Tibial nerve (tissue), 4 donors: ENCODE measurements at regions not wholly inside any gene's neighbourhood (a gene's known extent, or its start where the extent isn't known, plus 50 kb on each side); places are given as distances from the start of the nearest gene placed in this dataset.

Source experiments
- CTCF ChIP-seq, 5 experiments: fragments of 200-600 bp in 3 of 5; fragments of 450-650 bp in 2 of 5; sonication (generic) in 3 of 5; IDR thresholded peaks; one replicate each; pipeline ENCODE4 v1.5.1; 2016 to 2019; ENCODE audit warnings: antibody characterized with exemption in 5 of 5, mild to moderate bottlenecking in 3 of 5, moderate library complexity in 2 of 5
- EP300 ChIP-seq, 2 donors: sonication (generic); formaldehyde crosslinking; IDR thresholded peaks; one replicate each; pipeline ENCODE4 v1.6.1; 2017; ENCODE audit warnings: antibody characterized with exemption in 2 of 2, mild to moderate bottlenecking in 1 of 2
- POLR2A ChIP-seq, 2 donors: fragments of 450-650 bp; IDR thresholded peaks; one replicate each; pipeline ENCODE4 v1.6.1; 2017; ENCODE audit warnings: antibody characterized with exemption in 2 of 2, mild to moderate bottlenecking in 2 of 2, moderate library complexity in 2 of 2

GRCh38 chr11:13120691-13121090, 111.6 kb downstream of the RASSF10 start:
- TF ChIP-seq CTCF (IDR thresholded peaks at IDR 0.05) (no peak), POLR2A (IDR thresholded peaks at IDR 0.05) (no peak), EP300 (IDR thresholded peaks at IDR 0.05) (no peak)
